MCF 10A (cell line): ENCODE measurements at regions not wholly inside any gene's neighbourhood (a gene's known extent, or its start where the extent isn't known, plus 50 kb on each side); places are given as distances from the start of the nearest gene placed in this dataset.

Source experiments
- BruUV-seq: library from RNA; stranded (reverse); fragments of 400-500 nt; replicated peaks from 2 replicates; lab custom pipeline; 2021; lab: Mats Ljungman, UMichigan
- CTCF ChIA-PET: fragments of 300-600 bp; sonication (Branson Sonifier 250); formaldehyde crosslinking; extraction: SDS; loops from one replicate; lab custom pipeline; 2021; ENCODE audit warnings: antibody characterized with exemption, inconsistent platforms; lab: Yijun Ruan, JAX
- POLR2A ChIA-PET: fragments of 300-600, 350-650 bp; sonication (Branson Sonifier 250); formaldehyde crosslinking; extraction: SDS; loops from one replicate; lab custom pipeline; 2020; ENCODE audit warnings: antibody characterized with exemption, inconsistent platforms; lab: Yijun Ruan, JAX
- DNase-seq: peaks from one replicate; pipeline ENCODE4 v3.0.0-alpha.2; 2018; ENCODE audit not compliant: unreplicated experiment
- H3K27ac Mint-ChIP-seq: one replicate; pipeline ENCODE4 v1.8.0; 2022; ENCODE audit warnings: mild to moderate bottlenecking, low read depth, mixed read lengths; ENCODE audit not compliant: unreplicated experiment
- H3K27me3 Mint-ChIP-seq: one replicate; pipeline ENCODE4 v1.8.0; 2022; ENCODE audit warnings: mixed read lengths; ENCODE audit not compliant: insufficient read depth, unreplicated experiment
- H3K36me3 Mint-ChIP-seq: one replicate; pipeline ENCODE4 v1.8.0; 2022; ENCODE audit warnings: mild to moderate bottlenecking, moderate library complexity, mixed read lengths; ENCODE audit not compliant: insufficient read depth, unreplicated experiment
- H3K4me1 Mint-ChIP-seq: one replicate; pipeline ENCODE4 v1.8.0; 2022; ENCODE audit warnings: mixed read lengths; ENCODE audit not compliant: insufficient read depth, unreplicated experiment
- H3K4me3 Mint-ChIP-seq: one replicate; pipeline ENCODE4 v1.8.0; 2022; ENCODE audit warnings: mild to moderate bottlenecking, moderate library complexity, mixed read lengths; ENCODE audit not compliant: unreplicated experiment
- H3K9me3 Mint-ChIP-seq: one replicate; pipeline ENCODE4 v1.8.0; 2022; ENCODE audit warnings: mixed read lengths; ENCODE audit not compliant: unreplicated experiment
- CTCF ChIP-seq: fragments of 200-600 bp; IDR thresholded peaks from one replicate; pipeline ENCODE4 v1.8.0; 2022; ENCODE audit warnings: antibody characterized with exemption, mild to moderate bottlenecking; ENCODE audit not compliant: unreplicated experiment
- intact Hi-C: fragments of 100-400 bp; cut with micrococcal nuclease; formaldehyde crosslinking; loops from 2 replicates; pipeline ENCODE4 v1.14.1; 2022

- CTCF ChIA-PET, result no interaction called here
- intact Hi-C loops, result no loop called here
- H3K27me3 Mint-ChIP-seq, result no peaks in the 10 kb centered on the region
- no peak overlapping the region for H3K4me3 Mint-ChIP-seq
- H3K9me3 Mint-ChIP-seq, result peaks cover 23% of the 10 kb centered on the region
- no peak for DNase-seq
- no peaks in the 10 kb centered on the region for H3K36me3 Mint-ChIP-seq
- no peaks in the 10 kb centered on the region for H3K4me1 Mint-ChIP-seq
- BruUV-seq, result no TSS peak
- TF ChIP-seq CTCF, result no peak
- POLR2A ChIA-PET, result no interaction called here
- no peak overlapping the region for H3K27ac Mint-ChIP-seq
These were observed 1294.8 kb downstream of the TBC1D22A start for GRCh38 chr22:48057116-48057835.

GRCh38 chr22:48055827-48056226 lies 1293.4 kb downstream of the TBC1D22A start:
- intact Hi-C loops, result no loop called here
- BruUV-seq, result no TSS peak
- no peak for DNase-seq
- Mint-ChIP-seq H3K27me3 (no peaks in the 10 kb centered on the region), H3K9me3 (peaks cover 17% of the 10 kb centered on the region), H3K27ac (no peak overlapping the region), H3K4me3 (no peak overlapping the region), H3K36me3 (no peaks in the 10 kb centered on the region), H3K4me1 (no peaks in the 10 kb centered on the region)
- ChIA-PET CTCF (no interaction called here), POLR2A (no interaction called here)
- no peak for TF ChIP-seq CTCF

- peaks cover 18% of the 10 kb centered on the region for H3K9me3 Mint-ChIP-seq
- no peaks in the 10 kb centered on the region for H3K27me3 Mint-ChIP-seq
- H3K4me3 Mint-ChIP-seq, result no peak overlapping the region
- H3K27ac Mint-ChIP-seq, result no peak overlapping the region
- intact Hi-C loops, result no loop called here
- CTCF ChIA-PET, result no interaction called here
- TF ChIP-seq CTCF, result no peak
- H3K36me3 Mint-ChIP-seq, result no peaks in the 10 kb centered on the region
- POLR2A ChIA-PET, result no interaction called here
- DNase-seq, result no peak
- BruUV-seq, result no TSS peak
- no peaks in the 10 kb centered on the region for H3K4me1 Mint-ChIP-seq
These were observed 1292.7 kb downstream of the TBC1D22A start for GRCh38 chr22:48055185-48055584.

GRCh38 chr22:48054596-48054995 lies 1292.1 kb downstream of the TBC1D22A start:
- Mint-ChIP-seq H3K9me3 (peaks cover 24% of the 10 kb centered on the region), H3K4me3 (no peak overlapping the region), H3K27ac (no peak overlapping the region), H3K27me3 (no peaks in the 10 kb centered on the region), H3K36me3 (no peaks in the 10 kb centered on the region), H3K4me1 (no peaks in the 10 kb centered on the region)
- ChIA-PET POLR2A (no interaction called here), CTCF (no interaction called here)
- TF ChIP-seq CTCF, result no peak
- no TSS peak for BruUV-seq
- no peak for DNase-seq
- intact Hi-C loops, result no loop called here
